Cardiac fibroblast (primary cell): ENCODE measurements at regions not wholly inside any gene's neighbourhood (a gene's known extent, or its start where the extent isn't known, plus 50 kb on each side); places are given as distances from the start of the nearest gene placed in this dataset.

Experiments used
- DNase-seq, 2 donors: peaks; one replicate each; pipeline versions ENCODE4 v3.0.0 to v3.0.0-alpha.2; 2010; ENCODE audit warnings: low read depth in 2 of 2
- H3K4me3 ChIP-seq, 2 donors: replicated peaks in 1 of 2; 1 replicate in 1 of 2; 2 replicates in 1 of 2; pipeline ENCODE4 v1.5.1; 2011; ENCODE audit warnings: low read depth in 2 of 2, low read length in 2 of 2, mild to moderate bottlenecking in 2 of 2, moderate library complexity in 1 of 2
- CTCF ChIP-seq: IDR thresholded peaks from one replicate; pipeline ENCODE4 v1.5.1; 2011; ENCODE audit warnings: low read depth, mild to moderate bottlenecking, low read length, inconsistent platforms

GRCh38 chrX:22325096-22325495 is 52.4 kb downstream of the CBLL2 start:
- H3K4me3 ChIP-seq: no peak overlapping the region
- peak; percentile 48 to 60 for DNase-seq
- no peak for TF ChIP-seq CTCF

GRCh38 chrX:22329783-22330182 is 57.1 kb downstream of the CBLL2 start:
- no peak for DNase-seq
- no peak overlapping the region for H3K4me3 ChIP-seq
- no peak for TF ChIP-seq CTCF

- DNase-seq: peak in 1 of 2 donors; percentile 25
- TF ChIP-seq CTCF: no peak
- H3K4me3 ChIP-seq: no peak overlapping the region
Observed at GRCh38 chrX:22338740-22339139, 66.0 kb downstream of the CBLL2 start.

GRCh38 chrX:22339459-22339858 is 66.7 kb downstream of the CBLL2 start:
- no peak for DNase-seq
- no peak overlapping the region for H3K4me3 ChIP-seq
- TF ChIP-seq CTCF: no peak

- H3K4me3 ChIP-seq: no peak overlapping the region
- no peak for TF ChIP-seq CTCF
- peak in 1 of 2 donors; percentile 16 for DNase-seq
Observed at GRCh38 chrX:22340022-22340616, 67.4 kb downstream of the CBLL2 start.

- no peak for TF ChIP-seq CTCF
- DNase-seq: no peak
- no peak overlapping the region for H3K4me3 ChIP-seq
Observed at GRCh38 chrX:22343192-22343591, 70.5 kb downstream of the CBLL2 start.

- peak in 1 of 2 donors; percentile 17 for DNase-seq
- no peak for TF ChIP-seq CTCF
- H3K4me3 ChIP-seq: no peak overlapping the region
Observed at GRCh38 chrX:22345884-22346283, 73.2 kb downstream of the CBLL2 start.
